Liver (tissue), 8 donors: ENCODE measurements at regions not wholly inside any gene's neighbourhood (a gene's known extent, or its start where the extent isn't known, plus 50 kb on each side); places are given as distances from the start of the nearest gene placed in this dataset.

ENCODE experiments used
- DNase-seq: peaks from one replicate; pipeline ENCODE4 v3.0.0-alpha.2; 2017; ENCODE audit warnings: low spot score
- H3K27ac ChIP-seq, 2 donors: one replicate each; pipeline ENCODE4 v1.7.0; 2013; ENCODE audit warnings: inconsistent platforms in 2 of 2, low read length in 2 of 2, control low read depth in 1 of 2, low read depth in 1 of 2, mild to moderate bottlenecking in 1 of 2
- H3K27me3 ChIP-seq, 4 donors: one replicate each; pipeline versions ENCODE4 v1.6.1 to v1.7.0; 2013; ENCODE audit warnings: low read length in 3 of 4, inconsistent platforms in 1 of 4, mild to moderate bottlenecking in 1 of 4, moderate library complexity in 1 of 4; ENCODE audit not compliant: control insufficient read depth in 4 of 4, insufficient read depth in 4 of 4
- H3K36me3 ChIP-seq, 4 donors: one replicate each; pipeline versions ENCODE4 v1.6.1 to v1.7.0; 2013; ENCODE audit warnings: low read length in 3 of 4, mild to moderate bottlenecking in 3 of 4, low read depth in 1 of 4, moderate library complexity in 1 of 4; ENCODE audit not compliant: control insufficient read depth in 4 of 4, insufficient read depth in 3 of 4
- H3K4me1 ChIP-seq, 4 donors: one replicate each; pipeline versions ENCODE4 v1.6.1 to v1.7.0; 2013; ENCODE audit warnings: low read length in 3 of 4, mild to moderate bottlenecking in 3 of 4, moderate library complexity in 1 of 4; ENCODE audit not compliant: control insufficient read depth in 4 of 4, insufficient read depth in 4 of 4
- H3K4me3 ChIP-seq, 3 donors: one replicate each; pipeline versions ENCODE4 v1.6.1 to v1.7.0; 2013; ENCODE audit warnings: low read length in 3 of 3, control low read depth in 1 of 3, low read depth in 1 of 3, mild to moderate bottlenecking in 1 of 3
- H3K9ac ChIP-seq, 2 donors: one replicate each; pipeline ENCODE4 v1.7.0; 2013; ENCODE audit warnings: low read length in 2 of 2, mild to moderate bottlenecking in 2 of 2, moderate library complexity in 2 of 2, control low read depth in 1 of 2, low read depth in 1 of 2
- H3K9me3 ChIP-seq, 4 donors: one replicate each; pipeline versions ENCODE4 v1.6.1 to v1.7.0; 2013; ENCODE audit warnings: low read length in 3 of 4; ENCODE audit not compliant: control insufficient read depth in 4 of 4
- ATF3 ChIP-seq: IDR thresholded peaks from 2 replicates; pipeline ENCODE4 v1.6.1; 2016; ENCODE audit warnings: antibody characterized with exemption
- EGR1 ChIP-seq, 2 donors: IDR thresholded peaks; 2 replicates each; pipeline ENCODE4 v1.6.1; 2016 to 2018; ENCODE audit warnings: antibody characterized with exemption in 2 of 2, low read depth in 2 of 2
- FOXA1 ChIP-seq: IDR thresholded peaks from 2 replicates; pipeline ENCODE4 v1.6.1; 2016; ENCODE audit warnings: antibody characterized with exemption
- FOXA2 ChIP-seq: IDR thresholded peaks from 2 replicates; pipeline ENCODE4 v1.6.1; 2016; ENCODE audit warnings: antibody characterized with exemption
- GABPA ChIP-seq, 2 donors: IDR thresholded peaks in 1 of 2; conservative IDR thresholded peaks in 1 of 2; 2 replicates each; pipeline ENCODE4 v1.6.1; 2016; ENCODE audit warnings: antibody characterized with exemption in 2 of 2, mild to moderate bottlenecking in 1 of 2, moderate library complexity in 1 of 2
- HNF4A ChIP-seq, 2 donors: conservative IDR thresholded peaks; 2 replicates each; pipeline ENCODE4 v1.6.1; 2016; ENCODE audit warnings: antibody characterized with exemption in 2 of 2, mild to moderate bottlenecking in 2 of 2
- HNF4G ChIP-seq: IDR thresholded peaks from 2 replicates; pipeline ENCODE4 v1.6.1; 2016; ENCODE audit warnings: antibody characterized with exemption
- JUND ChIP-seq, 2 donors: IDR thresholded peaks; 2 replicates each; pipeline ENCODE4 v1.6.1; 2016; ENCODE audit warnings: antibody characterized with exemption in 2 of 2
- MAX ChIP-seq: IDR thresholded peaks from 2 replicates; pipeline ENCODE4 v1.6.1; 2016; ENCODE audit warnings: antibody characterized with exemption
- NR2F2 ChIP-seq: IDR thresholded peaks from 2 replicates; pipeline ENCODE4 v1.6.1; 2016; ENCODE audit warnings: antibody characterized with exemption
- RAD21 ChIP-seq, 2 donors: IDR thresholded peaks; 2 replicates each; pipeline ENCODE4 v1.6.1; 2016; ENCODE audit warnings: antibody characterized with exemption in 2 of 2, mild to moderate bottlenecking in 2 of 2
- REST ChIP-seq: IDR thresholded peaks from 2 replicates; pipeline ENCODE4 v1.6.1; 2016; ENCODE audit warnings: antibody characterized with exemption, mild to moderate bottlenecking
- RXRA ChIP-seq, 2 donors: IDR thresholded peaks; 2 replicates each; pipeline ENCODE4 v1.6.1; 2017 to 2018; ENCODE audit warnings: antibody characterized with exemption in 2 of 2, mild to moderate bottlenecking in 1 of 2
- SP1 ChIP-seq: IDR thresholded peaks from 2 replicates; pipeline ENCODE4 v1.6.1; 2018; ENCODE audit warnings: antibody characterized with exemption, mild to moderate bottlenecking
- YY1 ChIP-seq: IDR thresholded peaks from 2 replicates; pipeline ENCODE4 v1.6.1; 2016; ENCODE audit warnings: antibody characterized with exemption, mild to moderate bottlenecking
- ZBTB33 ChIP-seq: IDR thresholded peaks from 2 replicates; pipeline ENCODE4 v1.6.1; 2016; ENCODE audit warnings: antibody characterized with exemption
- WGBS: extraction: QIAGEN DNeasy Blood & Tissue Kit; methylation state at CpG from one replicate; pipeline ENCODE4 v1.1.7; 2013; 5-methylcytosine and 5-hydroxymethylcytosine counted together
- TF ChIP-seq, protein P1 (sequence below): fragments of 150-350 bp; IDR thresholded peaks from 2 replicates; pipeline ENCODE4 v1.5.1; 2017; ENCODE audit warnings: improper control_type of control experiment, low read depth, low read length; ENCODE audit not compliant: missing input control
- donor health status: healthy.
- donor health status: healthy.
- donor health status: healthy.
- donor health status: healthy.
- donor health status: healthy.

DNA sequence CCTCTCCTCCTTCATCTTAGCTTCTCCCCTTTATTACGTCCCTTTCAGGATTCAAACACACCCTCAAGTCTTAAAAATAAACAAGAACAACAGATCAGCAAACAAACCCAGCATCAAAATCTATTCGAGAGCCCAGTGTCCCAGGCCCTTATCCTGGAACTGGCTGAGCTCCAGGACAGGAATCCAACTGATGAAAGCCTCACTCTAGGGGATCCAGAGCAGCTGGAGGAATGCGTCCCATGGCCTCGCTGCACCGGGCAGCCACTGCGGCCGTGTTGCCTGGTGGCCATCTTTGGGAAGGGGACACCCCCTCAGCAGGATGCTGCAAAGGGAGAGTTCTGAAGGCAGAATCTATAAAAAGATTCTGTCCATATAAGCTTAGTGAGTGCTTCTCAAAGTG, 156.5 kb upstream of the BMPER start (continued):
- TF ChIP-seq ATF3 (no peak), GABPA (IDR thresholded peaks at IDR 0.05 in 1 of 2, conservative IDR thresholded peaks at IDR 0.05 in 1 of 2) (no peak)

DNA sequence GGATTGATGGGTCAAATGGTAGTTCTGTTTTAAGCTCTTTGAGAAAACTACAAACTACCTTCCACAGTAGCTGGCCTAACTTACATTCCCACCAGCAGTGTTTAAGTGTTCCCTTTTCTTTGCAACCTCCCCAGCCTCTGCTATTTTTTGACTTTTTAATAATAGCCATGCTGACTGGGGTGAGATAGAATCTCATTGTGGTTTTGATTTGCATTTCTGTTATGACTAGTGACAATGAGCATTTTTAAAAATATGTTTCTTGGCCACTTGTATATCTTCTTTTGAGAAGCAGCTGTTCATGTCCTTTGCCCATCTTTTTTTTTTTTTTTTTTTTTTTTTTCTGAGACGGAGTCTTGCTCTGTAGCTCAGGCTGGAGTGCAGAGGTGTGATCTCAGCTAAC, 155.2 kb upstream of the BMPER start:
- no peaks in the 10 kb centered on the region for H3K36me3 ChIP-seq
- no peaks in the 10 kb centered on the region for H3K27me3 ChIP-seq
- H3K4me1 ChIP-seq = no peaks in the 10 kb centered on the region
- H3K27ac ChIP-seq = no peak overlapping the region
- DNase-seq = no peak
- no peak overlapping the region for H3K4me3 ChIP-seq
- 95% methylated on average over 1 of the region's 1 CpG for WGBS
- H3K9me3 ChIP-seq = no peaks in the 10 kb centered on the region
- TF ChIP-seq RXRA (IDR thresholded peaks at IDR 0.05) (no peak), EGR1 (IDR thresholded peaks at IDR 0.05; ENCODE audit: low read depth in 2 of 2) (no peak), FOXA2 (no peak), SP1 (no peak), ATF3 (no peak), RAD21 (IDR thresholded peaks at IDR 0.05) (no peak), MAX (no peak), HNF4A (conservative IDR thresholded peaks at IDR 0.05) (no peak), JUND (IDR thresholded peaks at IDR 0.05) (no peak), YY1 (no peak)
- no peak overlapping the region for H3K9ac ChIP-seq

GRCh38 chr7:33751443-33751842, 153.9 kb upstream of the BMPER start:
- Histone ChIP-seq H3K27ac (no peak overlapping the region), H3K4me1 (no peaks in the 10 kb centered on the region), H3K27me3 (no peaks in the 10 kb centered on the region), H3K9me3 (no peaks in the 10 kb centered on the region), H3K36me3 (no peaks in the 10 kb centered on the region), H3K4me3 (no peak overlapping the region), H3K9ac (no peak overlapping the region)
- DNase-seq = no peak
- TF ChIP-seq GABPA (IDR thresholded peaks at IDR 0.05 in 1 of 2, conservative IDR thresholded peaks at IDR 0.05 in 1 of 2) = no peak
- TF ChIP-seq RAD21 (IDR thresholded peaks at IDR 0.05) = no peak
- TF ChIP-seq REST = no peak
- no peak for TF ChIP-seq SP1
- no peak for TF ChIP-seq YY1
- TF ChIP-seq HNF4A (conservative IDR thresholded peaks at IDR 0.05) = no peak
- TF ChIP-seq ATF3 = no peak
- TF ChIP-seq ZBTB33 = no peak
- TF ChIP-seq, protein P1, sequence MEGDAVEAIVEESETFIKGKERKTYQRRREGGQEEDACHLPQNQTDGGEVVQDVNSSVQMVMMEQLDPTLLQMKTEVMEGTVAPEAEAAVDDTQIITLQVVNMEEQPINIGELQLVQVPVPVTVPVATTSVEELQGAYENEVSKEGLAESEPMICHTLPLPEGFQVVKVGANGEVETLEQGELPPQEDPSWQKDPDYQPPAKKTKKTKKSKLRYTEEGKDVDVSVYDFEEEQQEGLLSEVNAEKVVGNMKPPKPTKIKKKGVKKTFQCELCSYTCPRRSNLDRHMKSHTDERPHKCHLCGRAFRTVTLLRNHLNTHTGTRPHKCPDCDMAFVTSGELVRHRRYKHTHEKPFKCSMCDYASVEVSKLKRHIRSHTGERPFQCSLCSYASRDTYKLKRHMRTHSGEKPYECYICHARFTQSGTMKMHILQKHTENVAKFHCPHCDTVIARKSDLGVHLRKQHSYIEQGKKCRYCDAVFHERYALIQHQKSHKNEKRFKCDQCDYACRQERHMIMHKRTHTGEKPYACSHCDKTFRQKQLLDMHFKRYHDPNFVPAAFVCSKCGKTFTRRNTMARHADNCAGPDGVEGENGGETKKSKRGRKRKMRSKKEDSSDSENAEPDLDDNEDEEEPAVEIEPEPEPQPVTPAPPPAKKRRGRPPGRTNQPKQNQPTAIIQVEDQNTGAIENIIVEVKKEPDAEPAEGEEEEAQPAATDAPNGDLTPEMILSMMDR = no peak
- no peak for TF ChIP-seq RXRA (IDR thresholded peaks at IDR 0.05)
- no peak for TF ChIP-seq FOXA1
- TF ChIP-seq EGR1 (IDR thresholded peaks at IDR 0.05; ENCODE audit: low read depth in 2 of 2) = no peak
- TF ChIP-seq HNF4G = no peak
- no peak for TF ChIP-seq FOXA2
- no peak for TF ChIP-seq NR2F2
- TF ChIP-seq JUND (IDR thresholded peaks at IDR 0.05) = no peak
- WGBS = 42% methylated on average over 1 of the region's 1 CpG
